Gastroesophageal sphincter (tissue), 3 donors: ENCODE measurements at regions not wholly inside any gene's neighbourhood (a gene's known extent, or its start where the extent isn't known, plus 50 kb on each side); places are given as distances from the start of the nearest gene placed in this dataset.
"Not testable (repeated sequence)": the region's sequence is repeated elsewhere in the genome, so short reads cannot be mapped to it uniquely, and the experiment has no call there.

Source experiments
- CTCF ChIP-seq, 4 experiments: fragments of 200-600 bp in 2 of 4; fragments of 450-650 bp in 2 of 4; sonication (generic) in 1 of 4; IDR thresholded peaks; one replicate each; pipeline ENCODE4 v1.5.1; 2017 to 2019; ENCODE audit warnings: antibody characterized with exemption in 4 of 4, mild to moderate bottlenecking in 2 of 4, moderate library complexity in 2 of 4
- EP300 ChIP-seq: sonication (generic); formaldehyde crosslinking; IDR thresholded peaks from one replicate; pipeline ENCODE4 v1.6.1; 2017; ENCODE audit warnings: antibody characterized with exemption, mild to moderate bottlenecking
- POLR2AphosphoS5 ChIP-seq: sonication (generic); formaldehyde crosslinking; IDR thresholded peaks from one replicate; pipeline ENCODE4 v1.6.1; 2017; ENCODE audit warnings: antibody characterized with exemption

GRCh38 chr5:68065321-68065720, 150.2 kb upstream of the PIK3R1 start:
- TF ChIP-seq POLR2AphosphoS5; EP300; CTCF (IDR thresholded peaks at IDR 0.05): not testable (repeated sequence)
